Neural cell (in vitro differentiated cells): ENCODE measurements at regions not wholly inside any gene's neighbourhood (a gene's known extent, or its start where the extent isn't known, plus 50 kb on each side); places are given as distances from the start of the nearest gene placed in this dataset.

Experiments
- H2AFZ ChIP-seq: fragments of 200-600, 300-800 bp; sonication (generic), shearing (Covaris generic); 2 replicates; pipeline ENCODE4 v1.6.0; 2014; ENCODE audit warnings: low read depth, mild to moderate bottlenecking, antibody characterized with exemption, low read length, moderate library complexity
- H3F3A ChIP-seq: fragments of 200-600 bp; shearing (Covaris generic); 2 replicates; pipeline ENCODE4 v1.6.1; 2016; ENCODE audit warnings: mild to moderate bottlenecking, moderate library complexity, mixed read lengths, antibody characterized with exemption, low read length; ENCODE audit not compliant: insufficient read depth, poor library complexity, severe bottlenecking
- H3K27ac ChIP-seq: fragments of 200-600, 300-800 bp; sonication (generic), shearing (Covaris generic); 2 replicates; pipeline ENCODE4 v1.5.1; 2014; ENCODE audit warnings: mild to moderate bottlenecking, low read length, moderate library complexity
- H3K27me3 ChIP-seq: fragments of 300-800, 200-600 bp; sonication (generic), shearing (Covaris generic); 2 replicates; pipeline ENCODE4 v1.6.0; 2014; ENCODE audit warnings: mild to moderate bottlenecking, low read depth, low read length, moderate library complexity; ENCODE audit not compliant: insufficient read depth
- H3K36me3 ChIP-seq: fragments of 300-800, 200-600 bp; sonication (generic), shearing (Covaris generic); 2 replicates; pipeline ENCODE4 v1.5.1; 2014; ENCODE audit warnings: mild to moderate bottlenecking, antibody characterized with exemption, low read length, moderate library complexity; ENCODE audit not compliant: insufficient read depth
- H3K4me2 ChIP-seq: fragments of 300-800, 200-600 bp; sonication (generic), shearing (Covaris generic); 2 replicates; pipeline ENCODE4 v1.6.0; 2014; ENCODE audit warnings: mild to moderate bottlenecking, low read length
- H3K4me3 ChIP-seq: fragments of 300-800, 200-600 bp; sonication (generic), shearing (Covaris generic); 2 replicates; pipeline ENCODE4 v1.5.1; 2014; ENCODE audit warnings: mild to moderate bottlenecking, low read length, moderate library complexity
- H3K79me2 ChIP-seq: fragments of 200-600 bp; shearing (Covaris generic); replicated peaks from 2 replicates; pipeline ENCODE4 v1.6.0; 2014; ENCODE audit warnings: mild to moderate bottlenecking, low read length, moderate library complexity; ENCODE audit not compliant: insufficient read depth
- H3K9ac ChIP-seq: fragments of 300-800, 200-600 bp; sonication (generic), shearing (Covaris generic); 2 replicates; pipeline ENCODE4 v1.6.1; 2016; ENCODE audit warnings: mild to moderate bottlenecking, low read length, mixed read lengths
- H3K9me2 ChIP-seq: fragments of 200-600 bp; shearing (Covaris generic); 2 replicates; pipeline ENCODE4 v1.6.1; 2016; ENCODE audit warnings: mild to moderate bottlenecking, low read length, mixed read lengths; ENCODE audit not compliant: insufficient read depth
- H3K9me3 ChIP-seq: fragments of 200-600, 300-800 bp; sonication (generic), shearing (Covaris generic); 2 replicates; pipeline ENCODE4 v1.6.1; 2016; ENCODE audit warnings: mild to moderate bottlenecking, mixed run types, low read length, moderate library complexity, mixed read lengths
- H4K20me1 ChIP-seq: fragments of 200-600 bp; shearing (Covaris generic); 2 replicates; pipeline ENCODE4 v1.6.1; 2016; ENCODE audit warnings: mild to moderate bottlenecking, mixed run types; ENCODE audit not compliant: insufficient read depth
- CTCF ChIP-seq: fragments of 450-650 bp; IDR thresholded peaks from 2 replicates; pipeline ENCODE4 v1.5.1; 2014; ENCODE audit warnings: antibody characterized with exemption, mild to moderate bottlenecking, moderate library complexity; ENCODE audit not compliant: poor library complexity, severe bottlenecking
- EP300 ChIP-seq: fragments of 450-650 bp; conservative IDR thresholded peaks from 2 replicates; pipeline ENCODE4 v1.6.1; 2014; ENCODE audit warnings: antibody characterized with exemption, mild to moderate bottlenecking, moderate library complexity; ENCODE audit not compliant: poor library complexity, severe bottlenecking
- EZH2 ChIP-seq: fragments of 200-600, 300-800 bp; shearing (Covaris generic), sonication (generic); IDR thresholded peaks from 2 replicates; pipeline ENCODE4 v1.6.1; 2014; ENCODE audit warnings: antibody characterized with exemption, low read length, borderline replicate concordance, mild to moderate bottlenecking; ENCODE audit not compliant: insufficient read depth, poor library complexity, severe bottlenecking
- MXI1 ChIP-seq: fragments of 450-650 bp; conservative IDR thresholded peaks from 2 replicates; pipeline ENCODE4 v1.6.1; 2014; ENCODE audit warnings: antibody characterized with exemption, mild to moderate bottlenecking; ENCODE audit not compliant: poor library complexity, severe bottlenecking
- POLR2AphosphoS5 ChIP-seq: IDR thresholded peaks from 2 replicates; pipeline ENCODE4 v1.6.1; 2012
- RAD21 ChIP-seq: fragments of 450-650 bp; conservative IDR thresholded peaks from 2 replicates; pipeline ENCODE4 v1.6.1; 2014; ENCODE audit warnings: antibody characterized with exemption, mild to moderate bottlenecking, moderate library complexity
- REST ChIP-seq: IDR thresholded peaks from 2 replicates; pipeline ENCODE4 v1.6.1; 2012; ENCODE audit warnings: borderline replicate concordance
- SMC3 ChIP-seq: fragments of 450-650 bp; conservative IDR thresholded peaks from 2 replicates; pipeline ENCODE4 v1.6.1; 2014; ENCODE audit warnings: antibody characterized with exemption, mild to moderate bottlenecking, moderate library complexity; ENCODE audit not compliant: poor library complexity
- TAF1 ChIP-seq: IDR thresholded peaks from 2 replicates; pipeline ENCODE4 v1.6.1; 2012; ENCODE audit warnings: low read depth

GRCh38 chr1:116203920-116204319 is 92.7 kb downstream of the MAB21L3 start:
- no peaks in the 10 kb centered on the region for H3K27me3 ChIP-seq
- no peak overlapping the region for H2AFZ ChIP-seq
- H3F3A ChIP-seq: no peaks in the 10 kb centered on the region
- H3K9ac ChIP-seq: no peak overlapping the region
- no peaks in the 10 kb centered on the region for H3K9me2 ChIP-seq
- H4K20me1 ChIP-seq: no peaks in the 10 kb centered on the region
- no peaks in the 10 kb centered on the region for H3K9me3 ChIP-seq
- H3K4me2 ChIP-seq: no peak overlapping the region
- no peak for TF ChIP-seq POLR2AphosphoS5
- TF ChIP-seq RAD21: no peak
- TF ChIP-seq MXI1: no peak
- TF ChIP-seq REST: no peak
- no peak for TF ChIP-seq SMC3
- no peak for TF ChIP-seq EP300
- no peak for TF ChIP-seq EZH2
- no peak for TF ChIP-seq TAF1
- no peak for TF ChIP-seq CTCF
- no peak overlapping the region for H3K27ac ChIP-seq
- H3K4me3 ChIP-seq: no peak overlapping the region
- no peaks in the 10 kb centered on the region for H3K36me3 ChIP-seq
- no peaks in the 10 kb centered on the region for H3K79me2 ChIP-seq

- H3K9me2 ChIP-seq: no peaks in the 10 kb centered on the region
- no peaks in the 10 kb centered on the region for H3F3A ChIP-seq
- no peak overlapping the region for H2AFZ ChIP-seq
- no peak overlapping the region for H3K4me3 ChIP-seq
- H3K9ac ChIP-seq: no peak overlapping the region
- no peaks in the 10 kb centered on the region for H3K9me3 ChIP-seq
- no peaks in the 10 kb centered on the region for H4K20me1 ChIP-seq
- no peaks in the 10 kb centered on the region for H3K79me2 ChIP-seq
- no peaks in the 10 kb centered on the region for H3K27me3 ChIP-seq
- H3K4me2 ChIP-seq: no peak overlapping the region
- no peak for TF ChIP-seq POLR2AphosphoS5
- TF ChIP-seq CTCF: no peak
- no peak for TF ChIP-seq RAD21
- TF ChIP-seq REST: no peak
- no peak for TF ChIP-seq EZH2
- no peak for TF ChIP-seq SMC3
- TF ChIP-seq TAF1: no peak
- TF ChIP-seq MXI1: no peak
- no peak for TF ChIP-seq EP300
- no peak overlapping the region for H3K27ac ChIP-seq
- H3K36me3 ChIP-seq: no peaks in the 10 kb centered on the region
Measured at GRCh38 chr1:116205941-116206679, 94.9 kb downstream of the MAB21L3 start.
